ENCODE measurements at regions not wholly inside any gene's neighbourhood (a gene's known extent, or its start where the extent isn't known, plus 50 kb on each side); places are given as distances from the start of the nearest gene placed in this dataset.
"Not testable (repeated sequence)": the region's sequence is repeated elsewhere in the genome, so short reads cannot be mapped to it uniquely, and the experiment has no call there.

- Mint-ChIP-seq H3K9me3 (ENCODE audit: unreplicated experiment) (peaks cover 32% of the 10 kb centered on the region), H3K36me3 (ENCODE audit: unreplicated experiment) (no peaks in the 10 kb centered on the region), H3K4me3 (ENCODE audit: unreplicated experiment) (no peak overlapping the region), H3K27me3 (ENCODE audit: unreplicated experiment) (no peaks in the 10 kb centered on the region), H3K27ac (ENCODE audit: unreplicated experiment) (no peak overlapping the region), H3K4me1 (ENCODE audit: unreplicated experiment) (no peaks in the 10 kb centered on the region)
- DNase-seq (ENCODE audit: extremely low spot score, unreplicated experiment): no peak
- TF ChIP-seq, protein P1, sequence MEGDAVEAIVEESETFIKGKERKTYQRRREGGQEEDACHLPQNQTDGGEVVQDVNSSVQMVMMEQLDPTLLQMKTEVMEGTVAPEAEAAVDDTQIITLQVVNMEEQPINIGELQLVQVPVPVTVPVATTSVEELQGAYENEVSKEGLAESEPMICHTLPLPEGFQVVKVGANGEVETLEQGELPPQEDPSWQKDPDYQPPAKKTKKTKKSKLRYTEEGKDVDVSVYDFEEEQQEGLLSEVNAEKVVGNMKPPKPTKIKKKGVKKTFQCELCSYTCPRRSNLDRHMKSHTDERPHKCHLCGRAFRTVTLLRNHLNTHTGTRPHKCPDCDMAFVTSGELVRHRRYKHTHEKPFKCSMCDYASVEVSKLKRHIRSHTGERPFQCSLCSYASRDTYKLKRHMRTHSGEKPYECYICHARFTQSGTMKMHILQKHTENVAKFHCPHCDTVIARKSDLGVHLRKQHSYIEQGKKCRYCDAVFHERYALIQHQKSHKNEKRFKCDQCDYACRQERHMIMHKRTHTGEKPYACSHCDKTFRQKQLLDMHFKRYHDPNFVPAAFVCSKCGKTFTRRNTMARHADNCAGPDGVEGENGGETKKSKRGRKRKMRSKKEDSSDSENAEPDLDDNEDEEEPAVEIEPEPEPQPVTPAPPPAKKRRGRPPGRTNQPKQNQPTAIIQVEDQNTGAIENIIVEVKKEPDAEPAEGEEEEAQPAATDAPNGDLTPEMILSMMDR (IDR thresholded peaks at IDR 0.05): no peak
Observed at GRCh38 chr5:179452356-179453230, 97.8 kb upstream of the RUFY1 start.

DNA sequence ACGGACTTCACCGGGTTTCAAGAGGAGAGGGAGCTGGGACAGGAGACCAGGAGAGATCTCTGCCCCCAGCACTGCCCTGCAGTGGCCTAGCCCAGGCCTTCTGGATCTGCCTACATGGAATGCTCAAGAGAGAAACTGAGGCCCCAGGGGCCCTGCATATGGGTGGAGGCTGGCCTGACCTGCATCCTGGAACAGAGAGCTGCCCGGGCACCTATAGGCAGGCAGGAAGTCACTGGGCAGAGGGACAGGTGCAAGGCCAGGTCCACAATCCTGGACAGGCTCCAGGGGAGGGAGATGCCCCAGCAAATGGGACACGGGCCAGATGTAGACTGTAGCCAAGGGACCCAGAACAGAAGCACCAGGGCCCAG lies 98.5 kb upstream of the RUFY1 start:
- H3K9me3 Mint-ChIP-seq (ENCODE audit: unreplicated experiment): peaks cover 29% of the 10 kb centered on the region
- H3K4me3 Mint-ChIP-seq (ENCODE audit: unreplicated experiment): no peak overlapping the region
- H3K27ac Mint-ChIP-seq (ENCODE audit: unreplicated experiment): no peak overlapping the region
- DNase-seq (ENCODE audit: extremely low spot score, unreplicated experiment): no peak
- H3K27me3 Mint-ChIP-seq (ENCODE audit: unreplicated experiment): no peaks in the 10 kb centered on the region
- H3K4me1 Mint-ChIP-seq (ENCODE audit: unreplicated experiment): no peaks in the 10 kb centered on the region
- no peaks in the 10 kb centered on the region for H3K36me3 Mint-ChIP-seq (ENCODE audit: unreplicated experiment)
- TF ChIP-seq, protein P1 (IDR thresholded peaks at IDR 0.05): no peak

DNA sequence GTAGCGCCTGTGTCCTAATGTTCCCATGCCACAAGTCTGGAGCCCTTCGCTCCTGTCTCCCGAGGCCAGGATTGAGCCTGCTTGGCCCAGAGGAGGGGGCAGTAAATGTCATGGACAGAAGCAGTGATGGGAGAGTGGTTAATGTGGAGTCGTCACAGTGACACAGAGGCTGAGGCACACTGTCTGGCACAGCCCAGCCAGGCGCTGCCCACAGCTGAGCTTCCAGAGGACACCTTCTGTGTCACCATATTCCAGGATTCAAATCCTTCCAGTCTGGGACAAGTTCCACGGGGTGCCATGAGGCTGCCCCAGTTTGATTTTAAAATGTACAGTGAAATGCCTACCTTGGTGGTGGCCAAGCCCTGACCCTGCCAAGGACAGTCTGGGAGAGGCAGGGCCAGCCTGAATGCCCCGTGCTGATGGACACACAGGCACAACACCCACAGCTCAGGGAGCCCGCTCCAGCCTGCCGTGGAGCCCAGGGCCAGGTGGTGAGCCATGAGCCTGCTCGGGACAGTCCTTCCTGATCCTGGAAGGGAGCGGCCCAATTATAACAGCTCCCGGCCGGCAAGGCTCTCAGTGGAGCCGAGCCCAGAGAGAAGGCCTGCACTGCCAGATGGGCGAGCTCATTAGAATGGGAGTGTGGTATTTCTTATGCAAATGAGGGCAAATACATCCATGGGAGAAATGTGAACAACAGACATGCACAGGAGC lies 99.1 kb upstream of the RUFY1 start:
- no peak overlapping the region for H3K27ac Mint-ChIP-seq (ENCODE audit: unreplicated experiment)
- no peaks in the 10 kb centered on the region for H3K27me3 Mint-ChIP-seq (ENCODE audit: unreplicated experiment)
- H3K4me3 Mint-ChIP-seq (ENCODE audit: unreplicated experiment): no peak overlapping the region
- no peaks in the 10 kb centered on the region for H3K4me1 Mint-ChIP-seq (ENCODE audit: unreplicated experiment)
- no peaks in the 10 kb centered on the region for H3K36me3 Mint-ChIP-seq (ENCODE audit: unreplicated experiment)
- H3K9me3 Mint-ChIP-seq (ENCODE audit: unreplicated experiment): peaks cover 29% of the 10 kb centered on the region
- no peak for DNase-seq (ENCODE audit: extremely low spot score, unreplicated experiment)
- TF ChIP-seq, protein P1 (IDR thresholded peaks at IDR 0.05): no peak

DNA sequence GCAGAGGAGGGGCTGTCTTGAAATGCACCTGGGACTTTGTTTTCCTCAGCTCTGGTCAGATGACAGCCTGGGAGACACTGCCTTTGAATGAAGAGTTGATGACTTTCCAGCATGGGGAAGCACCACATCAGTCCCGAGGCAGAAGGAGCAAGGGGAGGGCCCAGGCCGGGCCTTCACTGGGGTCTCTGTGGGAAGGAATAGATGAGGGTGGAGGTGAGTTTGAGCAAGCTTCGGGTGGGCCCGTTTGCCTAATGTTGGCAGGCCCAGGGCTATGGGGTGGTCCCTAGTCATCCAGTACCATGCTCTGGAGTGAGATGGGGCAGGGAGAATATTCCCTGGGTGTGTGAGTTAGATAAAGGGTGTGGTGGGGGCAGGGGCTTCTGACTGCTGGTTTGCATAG lies 100.4 kb upstream of the RUFY1 start:
- H3K4me1 Mint-ChIP-seq (ENCODE audit: unreplicated experiment); H3K36me3 Mint-ChIP-seq (ENCODE audit: unreplicated experiment); H3K27ac Mint-ChIP-seq (ENCODE audit: unreplicated experiment); H3K27me3 Mint-ChIP-seq (ENCODE audit: unreplicated experiment); H3K4me3 Mint-ChIP-seq (ENCODE audit: unreplicated experiment); DNase-seq (ENCODE audit: extremely low spot score, unreplicated experiment): not testable (repeated sequence)
- peaks cover 28% of the 10 kb centered on the region for H3K9me3 Mint-ChIP-seq (ENCODE audit: unreplicated experiment)

DNA sequence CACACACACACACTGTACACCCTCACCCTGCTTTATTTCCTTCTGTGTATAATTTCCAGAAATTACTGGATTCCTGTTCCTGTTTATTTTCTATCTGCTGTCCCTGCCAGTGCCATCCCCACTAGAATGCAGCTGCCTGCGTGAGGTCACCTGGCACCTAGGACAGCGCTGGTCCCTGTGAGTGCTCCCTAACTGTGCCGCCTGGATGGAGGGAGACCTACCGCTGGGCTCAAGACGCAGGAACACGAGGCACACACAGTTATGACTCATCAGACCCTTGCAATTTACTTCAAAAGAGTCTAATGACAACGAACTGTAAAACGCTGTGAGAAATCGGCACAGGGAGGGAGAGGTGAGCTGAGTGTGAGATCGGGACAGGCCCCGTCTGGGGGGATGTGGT lies 102.1 kb upstream of the RUFY1 start:
- H3K9me3 Mint-ChIP-seq (ENCODE audit: unreplicated experiment): peaks cover 19% of the 10 kb centered on the region
- H3K4me1 Mint-ChIP-seq (ENCODE audit: unreplicated experiment); DNase-seq (ENCODE audit: extremely low spot score, unreplicated experiment); H3K4me3 Mint-ChIP-seq (ENCODE audit: unreplicated experiment); H3K36me3 Mint-ChIP-seq (ENCODE audit: unreplicated experiment); H3K27me3 Mint-ChIP-seq (ENCODE audit: unreplicated experiment); H3K27ac Mint-ChIP-seq (ENCODE audit: unreplicated experiment): not testable (repeated sequence)

DNA sequence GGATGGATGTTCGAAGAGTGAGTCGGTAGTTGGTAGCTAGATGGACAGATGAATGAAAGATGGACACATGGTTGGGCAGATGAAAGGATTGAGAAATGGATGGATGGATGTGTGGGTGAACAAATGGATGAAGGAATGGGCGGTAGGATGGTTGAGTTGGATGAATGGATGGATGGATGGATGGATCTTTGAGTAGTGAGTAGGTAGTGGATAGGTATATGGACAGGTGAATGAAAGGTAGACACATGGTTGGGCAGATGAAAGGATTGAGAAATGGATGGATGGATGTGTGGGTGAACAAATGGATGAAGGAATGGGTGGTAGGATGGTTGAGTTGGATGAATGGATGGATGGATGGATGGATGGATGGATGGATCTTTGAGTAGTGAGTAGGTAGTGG lies 97.0 kb upstream of the ADAMTS2 start:
- not testable (repeated sequence) for H3K27ac Mint-ChIP-seq (ENCODE audit: unreplicated experiment); H3K4me1 Mint-ChIP-seq (ENCODE audit: unreplicated experiment); H3K36me3 Mint-ChIP-seq (ENCODE audit: unreplicated experiment); H3K4me3 Mint-ChIP-seq (ENCODE audit: unreplicated experiment); DNase-seq (ENCODE audit: extremely low spot score, unreplicated experiment); H3K27me3 Mint-ChIP-seq (ENCODE audit: unreplicated experiment)
- H3K9me3 Mint-ChIP-seq (ENCODE audit: unreplicated experiment): peaks cover 20% of the 10 kb centered on the region

All from osteocyte (in vitro differentiated cells).